Inflammatory macrophage treated with lipopolysaccharide for 4 hours (primary cell): ENCODE measurements at regions not wholly inside any gene's neighbourhood (a gene's known extent, or its start where the extent isn't known, plus 50 kb on each side); places are given as distances from the start of the nearest gene placed in this dataset.

ENCODE experiments used
- DNase-seq: peaks from one replicate; pipeline ENCODE4 v3.0.0-alpha.2; 2020

GRCh38 chr6:110537208-110538123 lies 61.1 kb upstream of the SLC22A16 start:
- DNase-seq, result peak; percentile 97

GRCh38 chr6:110534731-110535492 lies 58.5 kb upstream of the SLC22A16 start:
- peak; percentile 43 for DNase-seq

GRCh38 chr6:110532431-110532830 lies 56.0 kb upstream of the SLC22A16 start:
- no peak for DNase-seq

- peak; percentile 36 for DNase-seq
Observed at GRCh38 chr6:110530671-110531070, 54.3 kb upstream of the SLC22A16 start.

GRCh38 chr6:110529907-110530306 lies 53.5 kb upstream of the SLC22A16 start:
- no peak for DNase-seq

- peak; percentile 61 for DNase-seq
Observed at GRCh38 chr6:110529355-110529754, 52.9 kb upstream of the SLC22A16 start.

- no peak for DNase-seq
Observed at GRCh38 chr6:110528930-110529325, 52.5 kb upstream of the SLC22A16 start.

- peak; percentile 78 for DNase-seq
Observed at GRCh38 chr6:110528101-110528929, 51.9 kb upstream of the SLC22A16 start.

- DNase-seq, result no peak
Observed at GRCh38 chr6:110527516-110527915, 51.1 kb upstream of the SLC22A16 start.

- DNase-seq, result peak; percentile 65
Observed at GRCh38 chr6:110526726-110527125, 50.3 kb upstream of the SLC22A16 start.
